Gastrocnemius medialis (tissue), 4 donors: ENCODE measurements at regions not wholly inside any gene's neighbourhood (a gene's known extent, or its start where the extent isn't known, plus 50 kb on each side); places are given as distances from the start of the nearest gene placed in this dataset.

Experiments
- POLR2A ChIP-seq, 2 donors: fragments of 450-650 bp; IDR thresholded peaks; one replicate each; pipeline ENCODE4 v1.6.1; 2017; ENCODE audit warnings: antibody characterized with exemption in 2 of 2, mild to moderate bottlenecking in 2 of 2, moderate library complexity in 2 of 2
- TF ChIP-seq, protein P1 (sequence below), 5 experiments: fragments of 450-650 bp in 3 of 5; fragments of 200-600 bp in 2 of 5; sonication (generic) in 2 of 5; IDR thresholded peaks in 4 of 5; conservative IDR thresholded peaks in 1 of 5; 1 replicate in 4 of 5; 2 replicates in 1 of 5; pipeline ENCODE4 v1.5.1; 2016 to 2019; ENCODE audit warnings: antibody characterized with exemption in 5 of 5, mild to moderate bottlenecking in 3 of 5, moderate library complexity in 3 of 5

DNA sequence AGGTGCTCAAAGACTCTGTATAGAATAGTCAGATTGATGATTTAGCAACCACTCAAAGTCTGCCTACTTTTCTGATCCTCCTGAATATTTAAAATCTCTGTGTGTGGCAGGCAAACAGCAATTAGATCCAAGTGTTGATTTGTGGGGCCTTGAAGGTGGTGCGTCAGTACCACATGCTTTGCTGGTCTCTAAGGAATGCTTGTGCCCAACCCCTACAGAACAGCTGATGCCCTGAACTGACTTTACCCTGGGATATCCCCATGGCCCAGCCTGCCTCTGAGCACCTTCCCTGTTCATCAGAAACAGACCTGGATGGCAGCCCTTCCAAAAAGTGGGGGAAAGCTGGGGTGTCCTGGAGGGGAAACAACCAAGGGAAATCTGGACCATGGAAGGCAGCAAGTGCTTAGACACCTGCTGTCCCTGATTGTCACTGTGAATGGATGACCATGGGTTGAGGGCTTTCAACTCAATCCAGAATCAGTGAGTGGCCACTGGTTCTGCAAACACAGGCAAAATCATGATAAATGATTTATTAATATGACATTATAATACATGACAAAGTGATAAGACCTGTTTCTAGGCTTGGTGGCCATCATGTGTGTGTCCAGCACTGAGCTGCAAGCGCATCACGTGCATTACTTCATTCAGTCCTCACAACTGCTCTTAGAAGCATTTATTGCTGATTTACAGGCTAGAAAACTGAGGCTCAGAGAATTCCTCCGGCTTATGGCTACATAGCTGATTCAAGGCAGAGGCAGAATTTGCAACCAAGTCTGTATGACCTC lies 76.1 kb upstream of the TPM1 start:
- TF ChIP-seq, protein P1, sequence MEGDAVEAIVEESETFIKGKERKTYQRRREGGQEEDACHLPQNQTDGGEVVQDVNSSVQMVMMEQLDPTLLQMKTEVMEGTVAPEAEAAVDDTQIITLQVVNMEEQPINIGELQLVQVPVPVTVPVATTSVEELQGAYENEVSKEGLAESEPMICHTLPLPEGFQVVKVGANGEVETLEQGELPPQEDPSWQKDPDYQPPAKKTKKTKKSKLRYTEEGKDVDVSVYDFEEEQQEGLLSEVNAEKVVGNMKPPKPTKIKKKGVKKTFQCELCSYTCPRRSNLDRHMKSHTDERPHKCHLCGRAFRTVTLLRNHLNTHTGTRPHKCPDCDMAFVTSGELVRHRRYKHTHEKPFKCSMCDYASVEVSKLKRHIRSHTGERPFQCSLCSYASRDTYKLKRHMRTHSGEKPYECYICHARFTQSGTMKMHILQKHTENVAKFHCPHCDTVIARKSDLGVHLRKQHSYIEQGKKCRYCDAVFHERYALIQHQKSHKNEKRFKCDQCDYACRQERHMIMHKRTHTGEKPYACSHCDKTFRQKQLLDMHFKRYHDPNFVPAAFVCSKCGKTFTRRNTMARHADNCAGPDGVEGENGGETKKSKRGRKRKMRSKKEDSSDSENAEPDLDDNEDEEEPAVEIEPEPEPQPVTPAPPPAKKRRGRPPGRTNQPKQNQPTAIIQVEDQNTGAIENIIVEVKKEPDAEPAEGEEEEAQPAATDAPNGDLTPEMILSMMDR (IDR thresholded peaks at IDR 0.05 in 4 of 5, conservative IDR thresholded peaks at IDR 0.05 in 1 of 5) = no peak
- no peak for TF ChIP-seq POLR2A (IDR thresholded peaks at IDR 0.05)
